GM12878 (cell line): ENCODE measurements at regions not wholly inside any gene's neighbourhood (a gene's known extent, or its start where the extent isn't known, plus 50 kb on each side); places are given as distances from the start of the nearest gene placed in this dataset.
"Not testable (repeated sequence)": the region's sequence is repeated elsewhere in the genome, so short reads cannot be mapped to it uniquely, and the experiment has no call there.

ENCODE experiments used
- ATAC-seq: fragments of 200-7000 bp; cut with Tn5 transposase; 3 replicates; pipeline ENCODE4 v1.9.1; 2020; ENCODE audit warnings: mild to moderate bottlenecking, moderate library complexity
- BruUV-seq: library from RNA; stranded (reverse); fragments of 400-500 nt; replicated peaks from 2 replicates; lab custom pipeline; 2021; lab: Mats Ljungman, UMichigan
- CTCF ChIA-PET: fragments of 300-600 bp; sonication (Branson Sonifier 250); formaldehyde crosslinking; extraction: SDS; loops from one replicate; lab custom pipeline; 2021; ENCODE audit warnings: inconsistent platforms; lab: Yijun Ruan, JAX
- POLR2A ChIA-PET: fragments of 350-600 bp; formaldehyde crosslinking; extraction: SDS; loops from one replicate; lab custom pipeline; 2021; ENCODE audit warnings: inconsistent platforms; lab: Charles Lee
- RAD21 ChIA-PET: fragments of 300-600 bp; sonication (Branson Sonifier 250); formaldehyde crosslinking; loops from one replicate; lab custom pipeline; 2023; ENCODE audit warnings: antibody characterized with exemption; ENCODE audit not compliant: unreplicated experiment; lab: Charles Lee
- SMC1A ChIA-PET: fragments of 300-600 bp; sonication (Branson Sonifier 250); formaldehyde crosslinking; loops from one replicate; lab custom pipeline; 2023; ENCODE audit not compliant: unreplicated experiment, uncharacterized antibody; lab: Charles Lee
- DNase-seq: peaks from one replicate; pipeline ENCODE4 v3.0.0-alpha.2; 2011; ENCODE audit warnings: low read depth, low spot score
- FAIRE-seq: peaks from 3 replicates; lab custom pipeline; 2011; peaks lifted over from hg19 to GRCh38; lab: Jason Lieb, UNC
- H2AFZ ChIP-seq: 2 replicates; pipeline ENCODE4 v1.6.0; 2011; ENCODE audit warnings: low read depth, low read length, control low read depth; ENCODE audit not compliant: control insufficient read depth
- H3K27ac ChIP-seq: 2 replicates; pipeline ENCODE4 v1.5.1; 2011; ENCODE audit warnings: control low read depth; ENCODE audit not compliant: control insufficient read depth, insufficient read depth
- H3K27me3 ChIP-seq, 2 experiments: replicated peaks in 1 of 2; 2 replicates each; pipeline versions ENCODE4 v1.6.0 to v1.6.1; 2011; ENCODE audit warnings: low read length in 1 of 2; ENCODE audit not compliant: control insufficient read depth in 2 of 2, insufficient read depth in 2 of 2
- H3K36me3 ChIP-seq, 2 experiments: 2 replicates each; pipeline ENCODE4 v1.5.1; 2011; ENCODE audit warnings: low read length in 1 of 2; ENCODE audit not compliant: control insufficient read depth in 2 of 2, insufficient read depth in 2 of 2
- H3K4me1 ChIP-seq: 2 replicates; pipeline ENCODE4 v1.6.1; 2011; ENCODE audit warnings: mild to moderate bottlenecking, low read length, moderate library complexity, mixed read lengths; ENCODE audit not compliant: control insufficient read depth, insufficient read depth
- H3K4me2 ChIP-seq: 2 replicates; pipeline ENCODE4 v1.6.0; 2011; ENCODE audit warnings: control low read depth; ENCODE audit not compliant: control insufficient read depth, insufficient read depth
- H3K4me3 ChIP-seq: fragments of 200-600 bp; sonication (generic); 2 replicates; pipeline ENCODE4 v1.5.1; 2016
- H3K79me2 ChIP-seq: 2 replicates; pipeline ENCODE4 v1.6.0; 2011; ENCODE audit warnings: low read length; ENCODE audit not compliant: control insufficient read depth, insufficient read depth
- H3K9ac ChIP-seq: 2 replicates; pipeline ENCODE4 v1.8.0; 2011; ENCODE audit warnings: low read length, control low read depth, mixed read lengths; ENCODE audit not compliant: control insufficient read depth, insufficient read depth
- H3K9me3 ChIP-seq: replicated peaks from 3 replicates; pipeline ENCODE4 v1.5.1; 2011; ENCODE audit warnings: mild to moderate bottlenecking, low read length; ENCODE audit not compliant: control insufficient read depth, insufficient read depth
- H4K20me1 ChIP-seq: 2 replicates; pipeline ENCODE4 v1.6.0; 2011; ENCODE audit not compliant: control insufficient read depth, insufficient read depth
- BACH1 ChIP-seq: fragments of 450-650 bp; IDR thresholded peaks from 2 replicates; pipeline ENCODE4 v1.6.1; 2017; ENCODE audit warnings: mild to moderate bottlenecking, borderline replicate concordance
- KLF5 ChIP-seq: fragments of 450-650 bp; IDR thresholded peaks from 2 replicates; pipeline ENCODE4 v1.6.1; 2014; ENCODE audit warnings: mild to moderate bottlenecking; ENCODE audit not compliant: partially characterized antibody
- MTA2 ChIP-seq: fragments of 450-650 bp; IDR thresholded peaks from 2 replicates; pipeline ENCODE4 v1.6.1; 2016; ENCODE audit warnings: low read depth, mild to moderate bottlenecking, moderate library complexity
- MTA3 ChIP-seq: IDR thresholded peaks from 2 replicates; pipeline ENCODE4 v1.6.1; 2012; ENCODE audit warnings: low read length, inconsistent platforms, borderline replicate concordance
- SMAD1 ChIP-seq: fragments of 450-650 bp; IDR thresholded peaks from 2 replicates; pipeline ENCODE4 v1.6.1; 2018; ENCODE audit warnings: mild to moderate bottlenecking, low read depth; ENCODE audit not compliant: partially characterized antibody
- STAT1 ChIP-seq: fragments of 450-650 bp; conservative IDR thresholded peaks from 2 replicates; pipeline ENCODE4 v1.6.1; 2014; ENCODE audit warnings: antibody characterized with exemption, mild to moderate bottlenecking
- YBX1 ChIP-seq: fragments of 450-650 bp; IDR thresholded peaks from 2 replicates; pipeline ENCODE4 v1.6.1; 2016; ENCODE audit warnings: antibody characterized with exemption
- WGBS: methylation state at CpG from one replicate; pipeline ENCODE4 v1.1.6; 2016; ENCODE audit warnings: low lambda C conversion rate; ENCODE audit not compliant: insufficient replicate concordance, insufficient coverage; ENCODE audit errors: missing lambda C conversion rate; 5-methylcytosine and 5-hydroxymethylcytosine counted together
- in situ Hi-C: fragments of 300-500 bp; cut with MboI; formaldehyde crosslinking; loops from 9 replicates; pipeline ENCODE4 v1.14.3; 2018; ENCODE audit warnings: mixed read lengths
- intact Hi-C: fragments of 100-400 bp; cut with micrococcal nuclease; formaldehyde crosslinking; loops from one replicate; pipeline ENCODE4 v1.14.2; 2022; ENCODE audit not compliant: unreplicated experiment
- TF ChIP-seq, protein P1 (sequence below): IDR thresholded peaks from 2 replicates; pipeline ENCODE4 v1.6.1; 2012; ENCODE audit warnings: low read depth, low read length, improper control_type of control experiment
- TF ChIP-seq, protein P2 (sequence below): fragments of 450-650 bp; IDR thresholded peaks from 2 replicates; pipeline ENCODE4 v1.6.1; 2017; ENCODE audit warnings: mild to moderate bottlenecking, moderate library complexity
- TF ChIP-seq, protein P3 (sequence below): fragments of 450-650 bp; IDR thresholded peaks from 2 replicates; pipeline ENCODE4 v1.6.1; 2016; ENCODE audit warnings: mild to moderate bottlenecking
- TF ChIP-seq, protein P4 (sequence below): fragments of 450-650 bp; conservative IDR thresholded peaks from 2 replicates; pipeline ENCODE4 v1.6.1; 2017; ENCODE audit warnings: mild to moderate bottlenecking, moderate library complexity
- TF ChIP-seq, protein P5 (sequence below): IDR thresholded peaks from 2 replicates; pipeline ENCODE4 v1.6.1; 2012; ENCODE audit warnings: low read length, inconsistent platforms

DNA sequence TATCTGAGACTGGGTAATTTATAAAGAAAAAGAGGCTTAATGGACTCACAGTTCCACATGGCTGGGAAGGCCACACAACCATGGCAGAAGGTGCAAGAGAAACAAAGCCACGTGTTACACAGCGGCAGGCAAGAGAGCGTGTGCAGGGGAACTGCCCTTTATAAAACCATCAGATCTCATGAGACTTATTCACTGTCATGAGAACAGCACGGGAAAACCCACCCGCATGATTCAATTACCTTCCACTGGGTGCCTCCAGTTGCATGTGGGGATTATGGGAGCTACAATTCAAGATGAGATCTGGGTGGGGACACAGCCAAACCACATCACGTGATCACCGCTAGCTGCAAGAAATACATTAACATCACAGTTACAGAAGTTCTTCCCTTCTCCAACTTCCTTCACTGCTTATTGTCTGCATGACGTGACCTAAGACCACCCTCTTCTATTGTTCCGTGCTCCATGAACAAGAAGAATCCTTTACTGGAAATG lies 84.9 kb upstream of the SMARCA2 start:
- ChIA-PET RAD21 (interaction anchor here (0.7 to 3.6 kb wide), 22 partner anchors 8 to 1050 kb away, joined by 3 to 62 read pairs (median 5); partner anchors contain the start of gene SMARCA2), CTCF (interaction anchor here (0.8 to 2.2 kb wide), 12 partner anchors 9 to 203 kb away, joined by 3 to 17 read pairs (median 4); no protein-coding TSS in a partner anchor), SMC1A (interaction anchor here (0.6 to 4.9 kb wide), 28 partner anchors 9 to 661 kb away, joined by 3 to 58 read pairs (median 4); no protein-coding TSS in a partner anchor), POLR2A (interaction anchor here (0.7 to 2.6 kb wide), 9 partner anchors 9 to 92 kb away, joined by 3 to 15 read pairs (median 3); no protein-coding TSS in a partner anchor)
- H4K20me1 ChIP-seq, in situ Hi-C loops, H3K9me3 ChIP-seq, H3K36me3 ChIP-seq, H3K27me3 ChIP-seq, H3K79me2 ChIP-seq: not testable (repeated sequence)
- peaks cover 24% of the 10 kb centered on the region for H3K4me1 ChIP-seq
- BruUV-seq, result TSS peak; percentile 87
- WGBS, result 0% methylated on average over 9 of the region's 9 CpGs
- peak overlapping the region; percentile 58 for H3K4me2 ChIP-seq
- peak overlapping the region; percentile 88 for H3K27ac ChIP-seq
- H3K4me3 ChIP-seq, result peak overlapping the region; percentile 58
- peak; percentile 87 for ATAC-seq
- intact Hi-C loops, result loop anchor here (1.0 kb wide), 3 partner anchors 8 to 54 kb away; no protein-coding TSS in a partner anchor
- peak; percentile 75 for FAIRE-seq
- H3K9ac ChIP-seq, result peak overlapping the region; percentile 59
- peak overlapping the region; percentile 20 for H2AFZ ChIP-seq
- peak; percentile 84 for DNase-seq
- peak; percentile 66; the same call in 1 of the 2 replicates for TF ChIP-seq BACH1
- 0 out of 2 replicates have a peak, but pooled peaks have one; percentile 33 for TF ChIP-seq MTA3
- TF ChIP-seq, protein P1, sequence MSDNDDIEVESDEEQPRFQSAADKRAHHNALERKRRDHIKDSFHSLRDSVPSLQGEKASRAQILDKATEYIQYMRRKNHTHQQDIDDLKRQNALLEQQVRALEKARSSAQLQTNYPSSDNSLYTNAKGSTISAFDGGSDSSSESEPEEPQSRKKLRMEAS, result peak; percentile 67; the same call in 1 of the 2 replicates
- TF ChIP-seq YBX1, result 0 out of 2 replicates have a peak, but pooled peaks have one; percentile 3
- TF ChIP-seq MTA2, result peak; percentile 77
- peak; percentile 83 for TF ChIP-seq SMAD1
- TF ChIP-seq, protein P2, sequence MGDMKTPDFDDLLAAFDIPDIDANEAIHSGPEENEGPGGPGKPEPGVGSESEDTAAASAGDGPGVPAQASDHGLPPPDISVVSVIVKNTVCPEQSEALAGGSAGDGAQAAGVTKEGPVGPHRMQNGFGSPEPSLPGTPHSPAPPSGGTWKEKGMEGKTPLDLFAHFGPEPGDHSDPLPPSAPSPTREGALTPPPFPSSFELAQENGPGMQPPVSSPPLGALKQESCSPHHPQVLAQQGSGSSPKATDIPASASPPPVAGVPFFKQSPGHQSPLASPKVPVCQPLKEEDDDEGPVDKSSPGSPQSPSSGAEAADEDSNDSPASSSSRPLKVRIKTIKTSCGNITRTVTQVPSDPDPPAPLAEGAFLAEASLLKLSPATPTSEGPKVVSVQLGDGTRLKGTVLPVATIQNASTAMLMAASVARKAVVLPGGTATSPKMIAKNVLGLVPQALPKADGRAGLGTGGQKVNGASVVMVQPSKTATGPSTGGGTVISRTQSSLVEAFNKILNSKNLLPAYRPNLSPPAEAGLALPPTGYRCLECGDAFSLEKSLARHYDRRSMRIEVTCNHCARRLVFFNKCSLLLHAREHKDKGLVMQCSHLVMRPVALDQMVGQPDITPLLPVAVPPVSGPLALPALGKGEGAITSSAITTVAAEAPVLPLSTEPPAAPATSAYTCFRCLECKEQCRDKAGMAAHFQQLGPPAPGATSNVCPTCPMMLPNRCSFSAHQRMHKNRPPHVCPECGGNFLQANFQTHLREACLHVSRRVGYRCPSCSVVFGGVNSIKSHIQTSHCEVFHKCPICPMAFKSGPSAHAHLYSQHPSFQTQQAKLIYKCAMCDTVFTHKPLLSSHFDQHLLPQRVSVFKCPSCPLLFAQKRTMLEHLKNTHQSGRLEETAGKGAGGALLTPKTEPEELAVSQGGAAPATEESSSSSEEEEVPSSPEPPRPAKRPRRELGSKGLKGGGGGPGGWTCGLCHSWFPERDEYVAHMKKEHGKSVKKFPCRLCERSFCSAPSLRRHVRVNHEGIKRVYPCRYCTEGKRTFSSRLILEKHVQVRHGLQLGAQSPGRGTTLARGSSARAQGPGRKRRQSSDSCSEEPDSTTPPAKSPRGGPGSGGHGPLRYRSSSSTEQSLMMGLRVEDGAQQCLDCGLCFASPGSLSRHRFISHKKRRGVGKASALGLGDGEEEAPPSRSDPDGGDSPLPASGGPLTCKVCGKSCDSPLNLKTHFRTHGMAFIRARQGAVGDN, result peak; percentile 92
- TF ChIP-seq, protein P3, sequence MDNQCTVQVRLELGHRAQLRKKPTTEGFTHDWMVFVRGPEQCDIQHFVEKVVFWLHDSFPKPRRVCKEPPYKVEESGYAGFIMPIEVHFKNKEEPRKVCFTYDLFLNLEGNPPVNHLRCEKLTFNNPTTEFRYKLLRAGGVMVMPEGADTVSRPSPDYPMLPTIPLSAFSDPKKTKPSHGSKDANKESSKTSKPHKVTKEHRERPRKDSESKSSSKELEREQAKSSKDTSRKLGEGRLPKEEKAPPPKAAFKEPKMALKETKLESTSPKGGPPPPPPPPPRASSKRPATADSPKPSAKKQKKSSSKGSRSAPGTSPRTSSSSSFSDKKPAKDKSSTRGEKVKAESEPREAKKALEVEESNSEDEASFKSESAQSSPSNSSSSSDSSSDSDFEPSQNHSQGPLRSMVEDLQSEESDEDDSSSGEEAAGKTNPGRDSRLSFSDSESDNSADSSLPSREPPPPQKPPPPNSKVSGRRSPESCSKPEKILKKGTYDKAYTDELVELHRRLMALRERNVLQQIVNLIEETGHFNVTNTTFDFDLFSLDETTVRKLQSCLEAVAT, result peak; percentile 76; the same call in 1 of the 2 replicates
- TF ChIP-seq, protein P4, sequence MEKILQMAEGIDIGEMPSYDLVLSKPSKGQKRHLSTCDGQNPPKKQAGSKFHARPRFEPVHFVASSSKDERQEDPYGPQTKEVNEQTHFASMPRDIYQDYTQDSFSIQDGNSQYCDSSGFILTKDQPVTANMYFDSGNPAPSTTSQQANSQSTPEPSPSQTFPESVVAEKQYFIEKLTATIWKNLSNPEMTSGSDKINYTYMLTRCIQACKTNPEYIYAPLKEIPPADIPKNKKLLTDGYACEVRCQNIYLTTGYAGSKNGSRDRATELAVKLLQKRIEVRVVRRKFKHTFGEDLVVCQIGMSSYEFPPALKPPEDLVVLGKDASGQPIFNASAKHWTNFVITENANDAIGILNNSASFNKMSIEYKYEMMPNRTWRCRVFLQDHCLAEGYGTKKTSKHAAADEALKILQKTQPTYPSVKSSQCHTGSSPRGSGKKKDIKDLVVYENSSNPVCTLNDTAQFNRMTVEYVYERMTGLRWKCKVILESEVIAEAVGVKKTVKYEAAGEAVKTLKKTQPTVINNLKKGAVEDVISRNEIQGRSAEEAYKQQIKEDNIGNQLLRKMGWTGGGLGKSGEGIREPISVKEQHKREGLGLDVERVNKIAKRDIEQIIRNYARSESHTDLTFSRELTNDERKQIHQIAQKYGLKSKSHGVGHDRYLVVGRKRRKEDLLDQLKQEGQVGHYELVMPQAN, result 0 out of 2 replicates have a peak, but pooled peaks have one; percentile 35
- peak; percentile 58 for TF ChIP-seq KLF5
- TF ChIP-seq, protein P5, sequence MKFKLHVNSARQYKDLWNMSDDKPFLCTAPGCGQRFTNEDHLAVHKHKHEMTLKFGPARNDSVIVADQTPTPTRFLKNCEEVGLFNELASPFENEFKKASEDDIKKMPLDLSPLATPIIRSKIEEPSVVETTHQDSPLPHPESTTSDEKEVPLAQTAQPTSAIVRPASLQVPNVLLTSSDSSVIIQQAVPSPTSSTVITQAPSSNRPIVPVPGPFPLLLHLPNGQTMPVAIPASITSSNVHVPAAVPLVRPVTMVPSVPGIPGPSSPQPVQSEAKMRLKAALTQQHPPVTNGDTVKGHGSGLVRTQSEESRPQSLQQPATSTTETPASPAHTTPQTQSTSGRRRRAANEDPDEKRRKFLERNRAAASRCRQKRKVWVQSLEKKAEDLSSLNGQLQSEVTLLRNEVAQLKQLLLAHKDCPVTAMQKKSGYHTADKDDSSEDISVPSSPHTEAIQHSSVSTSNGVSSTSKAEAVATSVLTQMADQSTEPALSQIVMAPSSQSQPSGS, result peak; percentile 82
- 0 out of 2 replicates have a peak, but pooled peaks have one; percentile 50 for TF ChIP-seq STAT1
